ENCODE measurements at regions not wholly inside any gene's neighbourhood (a gene's known extent, or its start where the extent isn't known, plus 50 kb on each side); places are given as distances from the start of the nearest gene placed in this dataset.

DNA sequence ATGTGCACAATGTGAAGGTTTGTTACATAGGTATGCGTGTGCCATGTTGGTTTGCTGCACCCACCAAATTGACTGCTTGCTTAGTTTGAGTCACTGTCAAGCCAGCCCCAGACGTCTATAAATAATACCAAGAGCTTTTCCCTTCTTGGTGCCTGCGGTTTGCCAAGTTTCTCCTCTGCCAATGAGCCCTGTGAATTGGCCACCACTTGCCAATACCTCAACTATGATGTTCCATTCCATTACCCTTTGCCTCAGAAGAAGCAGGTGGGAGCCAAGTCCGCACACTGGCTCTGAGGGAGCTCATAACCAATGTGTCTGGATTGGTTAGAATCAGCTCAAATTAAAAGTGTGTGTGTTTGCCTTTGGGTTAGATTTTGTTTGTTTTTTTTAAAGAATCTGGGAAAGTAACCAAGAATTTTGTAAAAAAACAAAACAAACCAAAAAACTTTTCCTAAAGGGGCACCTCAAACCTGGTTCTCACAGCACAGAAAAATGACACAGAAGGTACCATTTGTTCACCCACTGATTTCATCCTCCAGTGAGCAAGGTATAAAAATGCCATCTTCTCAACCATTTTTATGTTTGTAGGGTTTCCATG is 209.3 kb upstream of the PRNP start:
- TF ChIP-seq, protein P1, sequence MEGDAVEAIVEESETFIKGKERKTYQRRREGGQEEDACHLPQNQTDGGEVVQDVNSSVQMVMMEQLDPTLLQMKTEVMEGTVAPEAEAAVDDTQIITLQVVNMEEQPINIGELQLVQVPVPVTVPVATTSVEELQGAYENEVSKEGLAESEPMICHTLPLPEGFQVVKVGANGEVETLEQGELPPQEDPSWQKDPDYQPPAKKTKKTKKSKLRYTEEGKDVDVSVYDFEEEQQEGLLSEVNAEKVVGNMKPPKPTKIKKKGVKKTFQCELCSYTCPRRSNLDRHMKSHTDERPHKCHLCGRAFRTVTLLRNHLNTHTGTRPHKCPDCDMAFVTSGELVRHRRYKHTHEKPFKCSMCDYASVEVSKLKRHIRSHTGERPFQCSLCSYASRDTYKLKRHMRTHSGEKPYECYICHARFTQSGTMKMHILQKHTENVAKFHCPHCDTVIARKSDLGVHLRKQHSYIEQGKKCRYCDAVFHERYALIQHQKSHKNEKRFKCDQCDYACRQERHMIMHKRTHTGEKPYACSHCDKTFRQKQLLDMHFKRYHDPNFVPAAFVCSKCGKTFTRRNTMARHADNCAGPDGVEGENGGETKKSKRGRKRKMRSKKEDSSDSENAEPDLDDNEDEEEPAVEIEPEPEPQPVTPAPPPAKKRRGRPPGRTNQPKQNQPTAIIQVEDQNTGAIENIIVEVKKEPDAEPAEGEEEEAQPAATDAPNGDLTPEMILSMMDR (IDR thresholded peaks at IDR 0.05) = no peak
- no peak for TF ChIP-seq POLR2A (IDR thresholded peaks at IDR 0.05)
